Suprapubic skin (tissue), 3 donors: ENCODE measurements at regions not wholly inside any gene's neighbourhood (a gene's known extent, or its start where the extent isn't known, plus 50 kb on each side); places are given as distances from the start of the nearest gene placed in this dataset.

Experiments
- CTCF ChIP-seq, 2 donors: fragments of 200-600 bp in 1 of 2; fragments of 450-650 bp in 1 of 2; sonication (generic) in 1 of 2; IDR thresholded peaks; one replicate each; pipeline ENCODE4 v1.5.1; 2016 to 2019; ENCODE audit warnings: antibody characterized with exemption in 2 of 2, mild to moderate bottlenecking in 1 of 2, moderate library complexity in 1 of 2
- POLR2AphosphoS5 ChIP-seq, 3 donors: sonication (generic); formaldehyde crosslinking; IDR thresholded peaks; one replicate each; pipeline ENCODE4 v1.6.1; 2017; ENCODE audit warnings: antibody characterized with exemption in 3 of 3

GRCh38 chr1:116287341-116288200 is 85.5 kb upstream of the ATP1A1 start:
- no peak for TF ChIP-seq CTCF (IDR thresholded peaks at IDR 0.05)
- TF ChIP-seq POLR2AphosphoS5 (IDR thresholded peaks at IDR 0.05) = no peak
